ENCODE measurements at regions not wholly inside any gene's neighbourhood (a gene's known extent, or its start where the extent isn't known, plus 50 kb on each side); places are given as distances from the start of the nearest gene placed in this dataset.

DNA sequence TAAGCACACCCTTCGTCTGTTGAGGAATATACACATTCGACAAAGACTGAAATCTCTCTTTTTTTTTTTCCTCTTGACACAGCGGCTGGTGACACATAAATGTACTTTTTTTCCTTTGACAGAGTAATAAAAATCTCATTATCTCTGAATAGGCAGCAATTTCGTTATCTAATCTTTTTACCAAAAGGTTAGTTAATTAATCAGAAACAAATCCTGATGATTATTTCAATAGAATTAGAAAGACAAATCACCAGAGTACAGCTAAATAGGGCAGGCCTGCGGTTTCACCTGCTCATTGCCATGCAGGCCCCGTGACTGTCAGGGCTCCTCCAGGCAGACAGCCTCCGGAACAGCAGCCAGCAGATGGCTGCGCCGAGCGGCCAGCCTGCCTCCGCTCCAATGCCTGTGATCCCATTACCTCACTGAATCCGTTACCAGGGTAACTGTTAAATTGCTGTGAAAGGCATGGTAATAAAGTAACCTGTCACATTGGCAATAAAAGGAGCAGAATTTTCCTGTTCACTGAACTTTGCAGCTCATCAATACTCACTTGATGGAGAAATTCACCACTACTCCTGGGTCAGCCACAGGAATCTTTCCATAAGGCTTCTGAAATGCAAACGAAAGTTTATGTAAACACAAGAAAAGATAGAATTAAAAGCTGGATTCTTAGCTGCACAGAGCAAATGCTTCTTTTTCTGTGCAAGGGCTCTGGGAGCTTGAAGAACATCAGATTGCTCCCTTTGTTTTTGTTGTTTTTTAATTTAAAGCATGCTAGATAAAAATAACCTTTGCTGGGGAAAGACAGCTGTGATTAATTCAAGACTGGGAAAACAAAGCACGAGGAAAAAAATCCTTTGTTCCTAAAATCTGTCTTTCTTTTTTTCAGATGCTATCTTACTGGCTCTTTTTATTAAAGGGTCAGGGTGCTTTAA is 666.4 kb upstream of the ZNF608 start:
- Histone ChIP-seq H3K9me3 (replicated peaks in 1 of 3) (no peaks in the 10 kb centered on the region), H3K27ac (peak overlapping the region; percentile 19 to 88 (median 78)), H3K4me1 (replicated peaks in 1 of 2) (peaks cover 50 to 61% of the 10 kb centered on the region in 2 donors), H3K36me3 (replicated peaks in 1 of 2) (no peaks in the 10 kb centered on the region), H3K4me3 (peak overlapping the region in 1 of 4 donors; percentile 36), H3K27me3 (no peaks in the 10 kb centered on the region)
- intact Hi-C loops (cut with DNase I), result no loop called here
- TF ChIP-seq POLR2A (IDR thresholded peaks at IDR 0.05), result peak in 1 of 2 donors; percentile 61
- TF ChIP-seq, protein P1, sequence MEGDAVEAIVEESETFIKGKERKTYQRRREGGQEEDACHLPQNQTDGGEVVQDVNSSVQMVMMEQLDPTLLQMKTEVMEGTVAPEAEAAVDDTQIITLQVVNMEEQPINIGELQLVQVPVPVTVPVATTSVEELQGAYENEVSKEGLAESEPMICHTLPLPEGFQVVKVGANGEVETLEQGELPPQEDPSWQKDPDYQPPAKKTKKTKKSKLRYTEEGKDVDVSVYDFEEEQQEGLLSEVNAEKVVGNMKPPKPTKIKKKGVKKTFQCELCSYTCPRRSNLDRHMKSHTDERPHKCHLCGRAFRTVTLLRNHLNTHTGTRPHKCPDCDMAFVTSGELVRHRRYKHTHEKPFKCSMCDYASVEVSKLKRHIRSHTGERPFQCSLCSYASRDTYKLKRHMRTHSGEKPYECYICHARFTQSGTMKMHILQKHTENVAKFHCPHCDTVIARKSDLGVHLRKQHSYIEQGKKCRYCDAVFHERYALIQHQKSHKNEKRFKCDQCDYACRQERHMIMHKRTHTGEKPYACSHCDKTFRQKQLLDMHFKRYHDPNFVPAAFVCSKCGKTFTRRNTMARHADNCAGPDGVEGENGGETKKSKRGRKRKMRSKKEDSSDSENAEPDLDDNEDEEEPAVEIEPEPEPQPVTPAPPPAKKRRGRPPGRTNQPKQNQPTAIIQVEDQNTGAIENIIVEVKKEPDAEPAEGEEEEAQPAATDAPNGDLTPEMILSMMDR (IDR thresholded peaks at IDR 0.05), result peak; percentile 18 to 47 (median 30)
- 14 to 28% (median 21%) methylated on average over 12 to 14 of the region's 14 CpGs for WGBS, 4 donors
- DNase-seq, result peak; percentile 79 to 95 (median 86)

DNA sequence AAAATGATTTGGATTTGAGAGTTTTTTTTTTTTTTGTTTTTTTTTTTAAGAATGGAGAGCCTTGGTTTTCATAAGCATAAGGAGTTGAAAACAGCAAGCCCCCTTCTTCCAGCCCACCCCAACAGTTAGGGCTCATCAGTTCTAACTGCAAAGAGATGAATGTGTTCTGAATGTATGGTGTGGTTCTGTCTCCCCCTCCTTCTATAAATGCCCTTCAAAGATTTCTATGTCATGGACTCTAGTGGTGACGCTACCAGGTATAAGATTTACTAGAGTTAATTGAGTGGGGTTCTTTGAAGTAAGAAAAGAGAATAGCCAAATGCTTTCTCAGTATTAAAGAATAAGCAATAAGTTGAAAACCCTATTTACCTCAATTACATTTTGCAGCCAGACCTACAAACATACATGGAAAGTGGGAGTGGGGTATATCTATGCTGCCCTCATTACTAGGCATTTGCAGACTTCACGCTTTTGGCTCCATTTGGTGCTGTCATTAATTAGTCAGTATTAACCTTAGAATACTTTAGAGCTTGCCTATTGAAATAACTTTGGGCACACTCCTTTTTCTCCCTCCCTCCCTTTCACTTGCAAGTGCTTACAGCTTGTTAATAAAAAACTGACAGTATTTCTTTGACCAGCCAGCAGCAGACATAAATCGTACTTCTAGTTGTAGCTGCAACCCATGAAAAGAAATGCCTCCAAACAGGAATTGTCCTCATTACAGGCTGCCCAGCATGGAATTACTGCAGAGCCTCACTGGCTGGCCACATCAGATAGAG is 667.2 kb upstream of the ZNF608 start:
- peak overlapping the region in 1 of 5 donors; percentile 78 for H3K27ac ChIP-seq

DNA sequence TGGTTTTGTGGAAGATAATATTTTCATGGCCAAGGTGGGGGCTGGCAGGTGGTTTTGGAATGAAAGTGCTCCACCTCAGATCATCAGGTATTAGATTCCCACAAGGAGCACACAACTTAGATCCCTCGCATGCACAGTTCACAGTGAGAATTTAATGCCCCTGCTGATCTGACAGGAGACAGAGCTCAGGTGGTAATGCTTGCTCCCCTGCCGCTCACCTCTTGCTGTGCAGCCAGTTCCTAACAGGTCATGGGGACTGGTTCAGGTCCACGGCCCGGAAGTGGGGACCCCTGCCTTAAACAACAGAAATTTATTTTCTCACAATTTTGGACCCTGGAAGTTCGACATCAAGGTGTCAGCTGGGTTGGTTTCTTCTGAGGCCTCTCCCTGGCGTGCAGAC is 668.7 kb upstream of the ZNF608 start:
- TF ChIP-seq, protein P1 (IDR thresholded peaks at IDR 0.05), result no peak
- TF ChIP-seq POLR2A (IDR thresholded peaks at IDR 0.05), result no peak
- intact Hi-C loops (cut with DNase I), result no loop called here
- Histone ChIP-seq H3K9me3 (replicated peaks in 1 of 3) (no peaks in the 10 kb centered on the region), H3K4me3 (no peak overlapping the region), H3K36me3 (replicated peaks in 1 of 2) (no peaks in the 10 kb centered on the region), H3K4me1 (replicated peaks in 1 of 2) (peaks cover 32 to 39% of the 10 kb centered on the region in 2 donors), H3K27me3 (no peaks in the 10 kb centered on the region), H3K27ac (no peak overlapping the region)
- DNase-seq, result no peak
- 90 to 95% (median 94%) methylated on average over 6 of the region's 6 CpGs for WGBS, 4 donors

More for the DNA sequence above, 667.2 kb upstream of the ZNF608 start:
- Histone ChIP-seq H3K9me3 (replicated peaks in 1 of 3) (no peaks in the 10 kb centered on the region), H3K4me3 (no peak overlapping the region), H3K36me3 (replicated peaks in 1 of 2) (no peaks in the 10 kb centered on the region), H3K4me1 (replicated peaks in 1 of 2) (peaks cover 44 to 54% of the 10 kb centered on the region in 2 donors), H3K27me3 (no peaks in the 10 kb centered on the region)
- no peak for DNase-seq
- no peak for TF ChIP-seq POLR2A (IDR thresholded peaks at IDR 0.05)
- TF ChIP-seq, protein P1 (IDR thresholded peaks at IDR 0.05), result no peak
- intact Hi-C loops (cut with DNase I), result no loop called here
- 81 to 87% (median 85%) methylated on average over 3 of the region's 3 CpGs for WGBS, 4 donors

DNA sequence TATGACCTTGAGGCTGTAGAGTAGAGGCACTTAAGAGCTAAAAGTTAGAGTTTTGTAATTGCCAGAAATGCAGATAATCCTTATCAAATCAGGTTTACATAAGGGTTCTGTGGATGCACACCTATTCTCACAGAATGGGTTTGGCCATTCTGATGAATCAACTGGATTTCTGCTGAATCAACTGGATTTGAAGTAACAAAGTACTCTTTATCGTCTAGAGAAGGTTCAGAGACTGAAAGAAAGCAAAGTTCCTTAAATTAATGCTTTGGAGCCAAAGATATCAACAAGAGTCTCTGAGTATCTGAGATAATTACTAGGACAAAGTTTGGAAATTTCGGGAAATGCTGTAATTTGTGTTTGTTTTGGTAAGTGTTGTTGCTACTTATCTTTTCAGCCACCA is 669.6 kb upstream of the ZNF608 start:
- H3K27ac ChIP-seq, result no peak overlapping the region
- H3K4me3 ChIP-seq, result no peak overlapping the region
- no peaks in the 10 kb centered on the region for H3K9me3 ChIP-seq (replicated peaks in 1 of 3)
- 65 to 67% (median 65%) methylated on average over 2 of the region's 2 CpGs for WGBS, 4 donors
- peaks cover 22 to 30% of the 10 kb centered on the region in 2 donors for H3K4me1 ChIP-seq (replicated peaks in 1 of 2)
- intact Hi-C loops (cut with DNase I), result no loop called here
- no peak for DNase-seq
- no peaks in the 10 kb centered on the region for H3K36me3 ChIP-seq (replicated peaks in 1 of 2)
- TF ChIP-seq POLR2A (IDR thresholded peaks at IDR 0.05), result no peak
- TF ChIP-seq, protein P1 (IDR thresholded peaks at IDR 0.05), result no peak
- H3K27me3 ChIP-seq, result no peaks in the 10 kb centered on the region
